Esophagus muscularis mucosa (tissue), 4 donors: ENCODE measurements at regions not wholly inside any gene's neighbourhood (a gene's known extent, or its start where the extent isn't known, plus 50 kb on each side); places are given as distances from the start of the nearest gene placed in this dataset.
"Not testable (repeated sequence)": the region's sequence is repeated elsewhere in the genome, so short reads cannot be mapped to it uniquely, and the experiment has no call there.

Experiments
- DNase-seq: peaks from one replicate; pipeline ENCODE4 v3.0.0-alpha.2; 2017; ENCODE audit errors: extremely low spot score
- H3K27ac ChIP-seq, 4 donors: fragments of 200-600 bp; sonication (generic); replicated peaks in 1 of 4; 1 replicate in 3 of 4; 2 replicates in 1 of 4; pipeline ENCODE4 v1.5.1; 2016 to 2019; ENCODE audit warnings: mild to moderate bottlenecking in 1 of 4
- H3K27me3 ChIP-seq, 4 donors: fragments of 200-600 bp; sonication (generic); one replicate each; pipeline versions ENCODE4 v1.5.1 to v1.6.0; 2016 to 2019
- H3K36me3 ChIP-seq, 4 donors: fragments of 200-600 bp; sonication (generic); one replicate each; pipeline ENCODE4 v1.5.1; 2016 to 2019
- H3K4me1 ChIP-seq, 4 donors: fragments of 200-600 bp; sonication (generic); one replicate each; pipeline ENCODE4 v1.5.1; 2016 to 2019
- H3K4me3 ChIP-seq, 4 donors: fragments of 200-600 bp; sonication (generic); 1 replicate in 2 of 4; 2 replicates in 2 of 4; pipeline ENCODE4 v1.5.1; 2016 to 2019; ENCODE audit warnings: mild to moderate bottlenecking in 4 of 4, moderate library complexity in 1 of 4
- H3K9me3 ChIP-seq, 4 donors: fragments of 200-600 bp; sonication (generic); 1 replicate in 3 of 4; 2 replicates in 1 of 4; pipeline ENCODE4 v1.5.1; 2016 to 2019
- CTCF ChIP-seq, 3 experiments: fragments of 200-600 bp in 2 of 3; fragments of 450-650 bp in 1 of 3; sonication (generic) in 2 of 3; IDR thresholded peaks; one replicate each; pipeline ENCODE4 v1.5.1; 2017 to 2019; ENCODE audit warnings: antibody characterized with exemption in 3 of 3, mild to moderate bottlenecking in 2 of 3, moderate library complexity in 1 of 3
- EP300 ChIP-seq: sonication (generic); formaldehyde crosslinking; IDR thresholded peaks from one replicate; pipeline ENCODE4 v1.6.1; 2017; ENCODE audit warnings: antibody characterized with exemption
- POLR2A ChIP-seq: fragments of 450-650 bp; IDR thresholded peaks from one replicate; pipeline ENCODE4 v1.6.1; 2017; ENCODE audit warnings: antibody characterized with exemption, moderate library complexity, mild to moderate bottlenecking, low read depth
- POLR2AphosphoS5 ChIP-seq, 2 donors: sonication (generic); formaldehyde crosslinking; IDR thresholded peaks; one replicate each; pipeline ENCODE4 v1.6.1; 2017; ENCODE audit warnings: antibody characterized with exemption in 2 of 2
- WGBS: methylation state at CpG from one replicate; pipeline ENCODE4 v1.1.5; 2018; 5-methylcytosine and 5-hydroxymethylcytosine counted together
- intact Hi-C: fragments of 100-400 bp; cut with DNase I; formaldehyde crosslinking; loops from one replicate; pipeline ENCODE4 v1.15.1; 2023

DNA sequence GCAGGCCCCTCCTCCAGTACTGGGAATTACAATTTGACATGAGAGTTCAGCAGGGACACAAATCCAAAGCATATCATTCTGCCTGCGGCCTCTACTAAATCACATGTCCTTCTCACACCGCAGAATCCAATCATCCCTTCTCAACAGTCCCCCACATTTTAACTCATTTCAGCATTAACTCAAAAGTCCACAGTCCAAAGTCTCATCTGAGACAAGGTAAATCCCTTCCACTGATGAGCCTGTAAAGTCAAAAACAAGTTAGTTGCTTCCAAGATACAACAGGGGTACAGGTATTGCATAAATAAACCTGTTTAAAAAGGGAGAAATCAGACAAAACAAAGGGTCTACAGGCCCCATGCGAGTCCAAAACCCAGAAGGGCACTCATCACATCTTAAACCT is 64.0 kb downstream of the EBNA1BP2 start:
- 60% methylated on average over 3 of the region's 3 CpGs for WGBS
- no peak overlapping the region for H3K27ac ChIP-seq
- intact Hi-C loops: no loop called here

DNA sequence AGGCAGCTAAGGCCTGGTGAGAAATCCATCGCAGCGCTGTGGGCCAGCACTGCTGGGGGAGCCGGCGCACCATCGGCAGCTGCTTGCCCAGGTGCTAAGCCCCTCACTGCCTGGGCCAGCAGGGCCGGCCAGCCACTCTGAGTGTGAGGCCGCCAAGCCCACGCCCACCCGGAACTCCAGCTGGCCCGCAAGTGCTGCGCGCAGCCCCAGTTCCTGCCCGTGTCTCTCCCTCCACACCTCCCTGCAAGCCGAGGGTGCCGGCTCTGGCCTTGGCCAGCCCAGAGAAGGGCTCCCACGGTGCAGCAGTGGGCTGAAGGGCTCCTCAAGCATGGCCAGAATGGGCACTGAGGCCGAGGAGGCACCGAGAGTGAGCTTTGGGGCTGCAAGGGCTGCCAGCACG is 64.4 kb downstream of the EBNA1BP2 start:
- H3K27ac ChIP-seq: no peak overlapping the region
- DNase-seq: no peak
- H3K27me3 ChIP-seq: no peaks in the 10 kb centered on the region
- TF ChIP-seq POLR2AphosphoS5 (IDR thresholded peaks at IDR 0.05) (no peak), CTCF (IDR thresholded peaks at IDR 0.05) (no peak), POLR2A (no peak), EP300 (no peak)
- WGBS: 86% methylated on average over 6 of the region's 19 CpGs
- H3K4me3 ChIP-seq: no peak overlapping the region
- no peaks in the 10 kb centered on the region for H3K36me3 ChIP-seq
- H3K9me3 ChIP-seq: peaks cover 0 to 8% (median 4%) of the 10 kb centered on the region in 4 donors
- intact Hi-C loops: no loop called here
- no peaks in the 10 kb centered on the region for H3K4me1 ChIP-seq

More for the DNA sequence above, 64.0 kb downstream of the EBNA1BP2 start:
- TF ChIP-seq POLR2A: no peak
- TF ChIP-seq CTCF (IDR thresholded peaks at IDR 0.05): no peak
- no peak for TF ChIP-seq POLR2AphosphoS5 (IDR thresholded peaks at IDR 0.05)
- no peak for TF ChIP-seq EP300
- Histone ChIP-seq H3K9me3 (peaks cover 0 to 8% (median 4%) of the 10 kb centered on the region in 4 donors), H3K27me3 (no peaks in the 10 kb centered on the region), H3K36me3 (no peaks in the 10 kb centered on the region), H3K4me1 (no peaks in the 10 kb centered on the region), H3K4me3 (no peak overlapping the region)
- DNase-seq: no peak

DNA sequence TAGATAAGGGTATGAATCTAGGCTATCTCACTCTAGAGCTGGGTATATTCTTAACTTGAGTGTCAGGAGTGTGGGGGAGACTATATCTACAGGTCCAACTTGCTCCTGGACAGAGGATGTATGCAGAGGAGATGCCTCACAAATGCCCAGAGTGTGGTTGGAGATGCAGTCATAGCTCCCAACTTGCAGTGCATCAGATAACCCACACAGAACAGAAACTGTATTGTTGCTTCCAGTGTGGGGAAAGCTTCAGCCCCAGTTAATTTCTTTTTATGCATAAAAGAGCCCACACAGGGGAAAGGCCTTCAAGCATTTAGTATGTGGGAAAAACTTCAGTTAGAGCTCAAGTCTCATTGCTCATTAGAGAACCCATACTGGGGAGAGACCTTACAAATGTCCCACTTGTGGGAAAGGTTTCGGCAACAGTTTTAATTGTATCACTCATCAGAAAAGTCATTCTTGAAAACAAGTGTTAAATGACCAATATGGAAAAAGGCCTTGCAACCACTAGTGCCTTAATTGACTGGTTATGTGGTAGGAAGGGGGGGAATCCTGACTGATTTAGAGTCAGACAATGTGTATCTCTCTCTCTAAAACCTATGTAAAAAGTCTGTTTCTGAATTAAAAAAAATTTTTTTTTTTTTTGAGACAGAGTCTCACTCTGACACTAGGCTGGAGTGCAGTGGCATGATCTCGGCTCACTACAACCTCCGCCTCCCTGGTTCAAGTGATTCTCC is 67.9 kb downstream of the EBNA1BP2 start:
- Histone ChIP-seq H3K4me1 (no peaks in the 10 kb centered on the region), H3K27ac (no peak overlapping the region), H3K36me3 (no peaks in the 10 kb centered on the region), H3K9me3 (peaks cover 0 to 7% (median 1%) of the 10 kb centered on the region in 4 donors), H3K27me3 (no peaks in the 10 kb centered on the region), H3K4me3 (no peak overlapping the region)
- 97% methylated on average over 3 of the region's 3 CpGs for WGBS
- intact Hi-C loops: no loop called here
- DNase-seq: no peak
- no peak for TF ChIP-seq POLR2A
- no peak for TF ChIP-seq CTCF (IDR thresholded peaks at IDR 0.05)
- no peak for TF ChIP-seq POLR2AphosphoS5 (IDR thresholded peaks at IDR 0.05)
- TF ChIP-seq EP300: no peak

- H3K27ac ChIP-seq: no peak overlapping the region
- peaks cover 0 to 3% (median 0%) of the 10 kb centered on the region in 4 donors for H3K9me3 ChIP-seq
- H3K36me3 ChIP-seq: no peaks in the 10 kb centered on the region
- no peak for DNase-seq
- intact Hi-C loops: no loop called here
- 92% methylated on average over 2 of the region's 2 CpGs for WGBS
- H3K4me3 ChIP-seq: no peak overlapping the region
- no peak for TF ChIP-seq POLR2A
- TF ChIP-seq CTCF (IDR thresholded peaks at IDR 0.05): no peak
- no peak for TF ChIP-seq EP300
- no peak for TF ChIP-seq POLR2AphosphoS5 (IDR thresholded peaks at IDR 0.05)
- H3K27me3 ChIP-seq: no peaks in the 10 kb centered on the region
- no peaks in the 10 kb centered on the region for H3K4me1 ChIP-seq
Measured at GRCh38 chr1:43101061-43101460, 71.0 kb downstream of the EBNA1BP2 start.

DNA sequence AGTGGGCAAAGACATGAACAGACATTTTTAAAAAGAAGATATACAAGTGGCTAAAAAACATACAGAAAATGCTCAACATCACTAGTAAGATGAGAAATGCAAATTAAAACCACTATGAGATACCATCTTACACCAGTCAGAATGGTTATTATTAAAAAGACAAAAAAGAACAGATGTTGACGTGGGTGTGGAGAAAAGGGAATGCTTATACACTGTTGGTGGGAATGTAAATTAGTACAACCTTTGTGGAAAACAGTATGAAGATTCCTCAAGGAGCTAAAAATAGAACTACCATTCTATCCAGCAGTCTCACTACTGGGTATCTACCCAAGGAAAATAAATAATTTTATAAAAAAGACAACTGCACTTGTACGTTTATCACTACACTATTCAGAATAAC is 73.9 kb downstream of the EBNA1BP2 start:
- DNase-seq: no peak
- Histone ChIP-seq H3K4me1 (no peaks in the 10 kb centered on the region), H3K4me3 (no peak overlapping the region), H3K27me3 (no peaks in the 10 kb centered on the region), H3K27ac (no peak overlapping the region), H3K36me3 (no peaks in the 10 kb centered on the region), H3K9me3 (no peaks in the 10 kb centered on the region)
- TF ChIP-seq CTCF (IDR thresholded peaks at IDR 0.05) (no peak), POLR2A (no peak), EP300 (no peak), POLR2AphosphoS5 (IDR thresholded peaks at IDR 0.05) (no peak)
- intact Hi-C loops: no loop called here
- WGBS: 69% methylated on average over 2 of the region's 2 CpGs

DNA sequence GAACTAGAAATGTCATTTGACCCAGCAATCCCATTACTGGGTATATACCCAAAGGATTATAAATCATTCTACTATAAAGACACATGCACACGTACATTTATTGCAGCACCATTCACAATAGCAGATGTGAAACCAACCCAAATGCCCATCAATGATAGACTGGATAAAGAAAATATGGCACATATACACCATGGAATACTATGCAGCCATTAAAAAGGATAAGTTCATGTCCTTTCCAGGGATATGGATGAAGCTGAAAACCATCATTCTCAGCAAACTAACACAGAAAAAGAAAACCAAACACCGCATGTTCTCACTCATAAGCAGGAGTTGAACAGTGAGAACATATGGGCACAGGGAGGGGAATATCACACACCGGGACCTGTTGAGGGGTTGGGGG is 75.6 kb downstream of the EBNA1BP2 start:
- H3K9me3 ChIP-seq, DNase-seq, intact Hi-C loops, H3K27ac ChIP-seq, H3K27me3 ChIP-seq, H3K4me1 ChIP-seq, H3K4me3 ChIP-seq, H3K36me3 ChIP-seq: not testable (repeated sequence)
- WGBS: 89% methylated on average over 3 of the region's 3 CpGs

- DNase-seq, H3K27ac ChIP-seq, H3K9me3 ChIP-seq, H3K4me3 ChIP-seq, H3K4me1 ChIP-seq, H3K27me3 ChIP-seq, H3K36me3 ChIP-seq, intact Hi-C loops: not testable (repeated sequence)
- 76% methylated on average over 7 of the region's 7 CpGs for WGBS
Measured at GRCh38 chr1:43090812-43091211, 81.3 kb downstream of the EBNA1BP2 start.
